HG03139 (cell line): ENCODE measurements at regions not wholly inside any gene's neighbourhood (a gene's known extent, or its start where the extent isn't known, plus 50 kb on each side); places are given as distances from the start of the nearest gene placed in this dataset.
"Not testable (repeated sequence)": the region's sequence is repeated elsewhere in the genome, so short reads cannot be mapped to it uniquely, and the experiment has no call there.

Source experiments
- ATAC-seq: cut with Tn5 transposase; IDR thresholded peaks from one replicate; pipeline ENCODE4 v1.9.1; 2021; ENCODE audit not compliant: unreplicated experiment

DNA sequence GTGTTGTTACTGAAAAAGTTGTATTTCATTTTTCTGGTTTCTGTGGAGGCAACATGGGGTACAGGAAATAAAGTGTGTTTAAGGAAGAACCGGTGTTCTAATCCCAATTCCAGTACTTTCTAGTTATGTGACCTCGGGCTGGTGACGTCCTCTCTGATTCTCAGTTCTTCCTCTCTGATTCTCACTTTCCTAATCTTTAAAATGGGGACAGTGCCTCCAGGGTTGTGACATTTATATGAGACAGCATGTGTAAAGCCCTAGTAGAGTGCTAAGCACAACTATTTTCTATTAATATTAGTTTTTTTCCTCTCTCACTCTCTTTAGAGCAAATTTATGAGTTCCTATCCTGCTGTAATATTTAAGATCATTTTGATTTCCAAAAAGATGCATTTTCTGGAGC is 50.9 kb upstream of the PTPDC1 start:
- no peak for ATAC-seq

DNA sequence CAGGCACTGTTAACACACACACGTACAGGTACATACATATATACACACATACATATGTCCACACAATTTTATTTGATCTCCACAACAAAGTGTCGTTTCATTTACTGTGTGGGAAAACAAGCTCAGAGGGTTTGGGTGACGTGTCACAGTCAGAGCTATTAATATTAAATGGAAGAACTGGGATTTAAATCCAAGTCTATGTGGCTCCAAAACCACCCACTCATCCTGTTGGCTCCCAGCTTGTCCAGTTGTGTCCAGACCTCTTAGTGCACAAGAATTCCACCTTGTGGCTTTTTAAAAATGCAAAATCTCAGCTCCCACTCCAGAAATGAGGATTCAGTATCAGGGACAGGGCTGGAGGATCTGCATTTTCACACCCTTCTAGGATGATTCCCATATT is 52.3 kb upstream of the PTPDC1 start:
- no peak for ATAC-seq

DNA sequence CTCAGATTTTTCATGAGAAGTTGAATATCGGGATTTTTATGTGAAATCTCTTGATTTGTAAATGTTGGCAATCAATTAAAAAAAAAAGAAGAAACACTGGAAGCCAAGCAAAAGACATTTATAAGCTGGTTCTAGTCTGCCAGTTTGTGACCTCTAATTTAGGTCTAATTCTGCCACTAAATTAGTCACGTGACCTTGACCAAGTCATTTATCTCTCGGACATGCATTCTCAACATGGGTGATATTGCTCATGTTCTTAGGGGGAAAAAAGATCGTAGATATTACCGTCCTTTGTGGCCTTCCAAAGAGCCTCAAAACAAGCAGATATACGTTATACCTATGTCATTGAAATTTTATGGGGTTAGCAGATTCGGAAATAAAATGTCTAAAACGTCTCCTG is 52.9 kb upstream of the PTPDC1 start:
- no peak for ATAC-seq

DNA sequence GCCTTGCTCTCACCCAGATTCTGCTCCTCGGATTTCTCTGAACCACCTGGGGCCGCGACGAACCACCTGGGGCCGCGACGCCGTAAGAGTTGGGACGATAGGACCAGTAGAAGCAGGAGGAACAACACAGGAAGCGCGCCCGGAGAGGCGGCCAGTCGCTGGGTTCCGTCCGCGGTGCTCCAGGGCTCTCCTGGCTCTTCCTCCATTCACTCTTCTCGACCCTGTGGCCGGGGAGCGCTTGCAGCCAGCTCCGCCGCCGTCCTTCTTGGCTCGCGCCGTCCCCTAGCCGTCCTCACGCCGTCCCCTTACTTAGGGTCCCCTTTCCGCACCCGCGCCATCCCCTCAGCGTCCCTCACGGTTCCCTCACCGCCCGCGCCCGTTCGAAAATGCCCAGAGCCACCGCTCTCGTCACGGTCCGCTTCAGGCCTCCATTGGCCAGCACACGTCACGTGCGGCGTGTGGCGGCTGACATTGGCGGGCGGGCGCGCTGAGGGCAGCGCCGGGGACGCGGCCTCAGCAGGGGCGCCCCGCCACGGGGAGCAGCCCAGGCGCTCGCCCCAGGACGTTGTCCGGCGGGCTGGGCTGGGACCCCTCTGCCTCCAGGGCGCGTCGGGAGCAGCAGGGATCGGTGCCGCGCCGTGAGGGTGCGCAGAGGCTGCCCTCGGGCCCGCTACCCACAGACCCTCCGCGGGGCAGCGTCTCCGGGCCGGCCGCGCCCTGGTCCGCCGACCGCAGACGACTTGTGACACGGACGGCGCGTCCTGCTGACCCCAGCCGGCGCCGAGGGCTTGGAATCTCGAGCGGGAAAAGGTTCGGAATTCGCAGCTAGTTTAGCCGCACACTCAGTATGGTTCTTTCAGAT is 53.7 kb upstream of the PTPDC1 start:
- peak; percentile 98 for ATAC-seq

DNA sequence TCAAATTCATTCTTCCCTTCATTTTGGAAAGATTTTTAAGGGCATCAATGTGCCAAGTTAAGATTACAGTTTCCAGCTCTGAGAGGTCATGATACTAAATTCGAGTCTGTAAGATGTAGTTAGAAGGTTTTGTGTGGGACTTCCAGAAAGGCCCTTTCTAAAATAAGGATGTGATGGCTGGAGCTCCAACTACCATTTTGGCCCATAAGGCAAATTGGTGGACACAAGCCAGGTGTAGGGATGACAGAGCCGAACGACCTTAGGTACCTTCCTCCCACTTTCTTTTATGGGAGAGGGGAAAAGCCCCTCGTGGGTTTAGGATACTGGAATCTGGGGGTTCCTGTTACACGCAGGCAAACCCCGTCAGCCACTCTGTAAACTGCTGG is 54.3 kb upstream of the PTPDC1 start:
- no peak for ATAC-seq

DNA sequence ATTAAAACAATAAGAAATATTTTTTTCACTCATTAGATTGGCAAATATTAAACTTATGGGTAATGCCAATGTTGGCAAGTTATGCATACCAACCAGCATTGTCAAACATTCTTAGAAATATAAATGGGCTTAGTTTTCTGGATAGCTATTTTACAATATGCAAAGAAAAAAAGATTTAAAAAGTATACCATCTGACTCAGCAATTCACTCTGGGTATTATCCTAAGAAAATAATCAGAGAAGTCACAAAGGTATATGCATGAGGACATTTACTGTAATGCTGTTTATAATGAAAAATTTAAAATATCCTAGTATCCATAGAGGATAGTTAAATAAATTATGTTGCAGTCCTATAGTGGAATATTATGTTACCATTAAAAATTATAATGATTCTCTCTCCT is 57.4 kb upstream of the PTPDC1 start:
- no peak for ATAC-seq

DNA sequence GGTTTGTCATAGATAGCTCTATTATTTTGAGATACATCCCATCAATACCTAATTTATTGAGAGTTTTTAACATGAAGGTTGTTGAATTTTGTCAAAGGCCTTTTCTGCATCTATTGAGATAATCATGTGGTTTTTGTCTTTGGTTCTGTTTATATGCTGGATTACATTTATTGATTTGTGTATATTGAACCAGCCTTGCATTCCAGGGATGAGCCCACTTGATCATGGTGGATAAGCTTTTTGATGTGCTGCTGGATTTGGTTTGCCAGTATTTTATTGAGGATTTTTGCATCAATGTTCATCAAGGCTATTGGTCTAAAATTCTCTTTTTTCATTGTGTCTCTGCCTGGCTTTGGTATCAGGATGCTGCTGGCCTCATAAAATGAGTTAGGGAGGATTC is 61.8 kb upstream of the PTPDC1 start:
- not testable (repeated sequence) for ATAC-seq

DNA sequence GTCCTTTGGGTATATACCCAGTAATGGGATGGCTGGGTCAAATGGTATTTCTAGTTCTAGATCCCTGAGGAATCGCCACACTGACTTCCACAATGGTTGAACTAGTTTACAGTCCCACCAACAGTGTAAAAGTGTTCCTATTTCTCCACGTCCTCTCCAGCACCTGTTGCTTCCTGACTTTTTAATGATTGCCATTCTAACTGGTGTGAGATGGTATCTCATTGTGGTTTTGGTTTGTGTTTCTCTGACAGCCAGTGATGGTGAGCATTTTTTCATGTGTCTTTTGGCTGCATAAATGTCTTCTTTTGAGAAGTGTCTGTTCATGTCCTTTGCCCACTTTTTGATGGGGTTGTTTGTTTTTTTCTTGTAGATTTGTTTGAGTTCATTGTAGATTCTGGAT is 63.4 kb upstream of the PTPDC1 start:
- not testable (repeated sequence) for ATAC-seq

DNA sequence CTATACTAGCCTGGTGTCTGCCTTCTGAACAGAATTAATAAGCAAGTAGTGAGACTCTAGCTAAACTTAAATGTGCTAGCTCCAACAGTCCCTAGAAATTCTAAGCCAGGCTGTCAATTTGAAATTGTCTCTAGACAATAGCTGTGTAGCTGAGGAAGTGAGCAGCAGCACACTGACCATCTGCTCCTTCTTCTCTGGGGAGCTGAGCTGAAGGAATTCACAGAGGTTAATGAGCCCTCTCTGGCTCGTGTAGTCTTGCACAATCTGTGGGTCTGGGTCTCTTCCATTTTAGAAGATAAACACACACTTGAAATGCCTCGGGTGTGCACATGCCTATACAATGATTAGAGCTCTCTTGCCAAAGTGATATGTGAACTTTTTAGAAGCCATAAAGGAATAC is 63.5 kb upstream of the BARX1 start:
- ATAC-seq: no peak

DNA sequence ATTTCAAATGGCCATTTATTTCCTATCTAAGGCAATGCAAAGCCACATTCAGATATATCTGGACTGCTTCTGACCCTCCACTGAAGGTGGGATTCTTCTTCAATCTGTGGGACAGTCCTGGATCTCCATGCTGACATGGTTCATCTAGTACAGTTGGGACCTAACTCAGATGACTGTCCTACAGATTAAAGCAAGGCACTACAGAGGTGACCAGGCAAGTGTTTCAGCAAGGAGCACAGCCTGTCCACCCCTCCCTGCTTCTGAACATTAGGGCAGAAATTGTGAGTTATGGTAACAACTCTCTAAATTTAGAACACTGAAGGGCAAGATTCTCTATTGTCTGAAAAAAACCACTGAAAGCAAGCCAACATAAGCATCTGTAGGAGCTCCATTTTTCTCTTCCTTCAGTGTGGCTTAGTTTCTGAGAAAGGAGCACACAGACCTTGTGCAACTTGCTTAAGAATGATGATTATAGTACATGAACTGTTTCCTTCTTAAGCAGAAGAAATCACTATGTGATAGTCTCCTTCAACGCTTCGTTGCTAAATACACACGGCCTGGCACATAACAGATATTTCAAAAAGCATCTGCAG is 62.9 kb upstream of the BARX1 start:
- no peak for ATAC-seq

DNA sequence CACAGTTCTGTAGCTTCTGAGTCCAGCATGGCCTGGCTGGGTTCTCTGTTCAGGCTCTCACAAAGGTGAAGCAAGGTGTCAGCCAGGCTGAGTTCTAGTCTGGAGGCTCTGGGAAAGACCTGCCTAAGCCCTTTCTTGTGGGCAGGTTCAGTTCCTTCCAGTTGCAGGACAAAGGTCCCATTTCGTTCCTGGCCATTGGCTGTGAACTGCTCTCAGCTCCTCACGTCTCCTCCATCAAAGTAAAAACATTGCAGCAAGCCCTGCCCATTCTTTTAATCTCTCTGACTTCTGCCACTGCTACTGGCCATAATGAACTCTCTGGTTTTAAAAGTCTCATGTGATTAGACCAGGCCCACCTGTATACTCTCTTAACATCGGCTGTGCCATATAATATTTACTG is 61.6 kb upstream of the BARX1 start:
- no peak for ATAC-seq

DNA sequence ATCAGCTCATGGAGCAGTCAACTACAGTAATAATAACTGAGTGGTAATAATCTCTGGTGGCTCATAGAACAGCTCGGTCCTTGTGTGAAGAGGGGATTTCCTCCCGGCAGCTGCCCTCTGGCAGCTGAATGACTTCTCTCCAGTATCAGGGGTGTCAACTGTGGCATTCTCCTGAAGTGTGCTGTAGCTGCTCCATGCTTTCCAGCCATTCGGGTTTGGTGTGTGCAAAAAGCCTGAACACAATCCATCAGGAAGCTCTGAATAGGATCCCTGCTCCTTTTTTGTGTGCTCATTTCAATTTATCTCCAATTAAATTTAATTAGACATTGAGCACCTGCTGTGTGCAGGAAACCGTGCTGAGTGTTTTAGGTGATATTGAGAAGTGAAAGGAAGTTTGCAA is 59.8 kb upstream of the BARX1 start:
- ATAC-seq: no peak

DNA sequence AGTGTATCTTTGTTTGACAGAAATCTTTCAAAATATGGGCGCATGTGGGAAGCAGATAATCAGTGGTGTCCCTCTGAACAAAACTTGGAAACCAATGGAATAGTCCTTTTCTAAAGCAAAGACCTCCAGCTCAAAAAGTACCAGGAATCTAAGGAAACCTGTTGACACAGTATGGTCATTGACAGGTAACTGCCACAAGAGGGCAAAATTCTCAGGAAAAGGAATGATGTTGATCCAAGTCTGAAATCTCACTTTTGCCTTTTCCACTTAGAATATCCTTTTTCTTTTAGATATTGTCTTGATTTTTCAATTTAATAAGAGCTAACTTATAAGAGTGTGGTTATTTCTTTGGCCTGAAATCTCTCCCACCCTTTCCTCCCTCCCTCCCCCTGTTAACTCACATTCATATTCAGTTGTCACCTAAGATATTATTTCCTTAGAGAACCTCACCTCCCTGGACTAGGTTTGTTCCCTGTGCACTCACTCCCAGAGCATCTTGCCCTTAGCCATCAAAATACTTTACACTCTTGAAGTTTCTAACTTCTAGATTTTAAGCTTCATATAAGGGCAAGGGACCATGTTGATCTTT is 59.0 kb upstream of the BARX1 start:
- no peak for ATAC-seq

DNA sequence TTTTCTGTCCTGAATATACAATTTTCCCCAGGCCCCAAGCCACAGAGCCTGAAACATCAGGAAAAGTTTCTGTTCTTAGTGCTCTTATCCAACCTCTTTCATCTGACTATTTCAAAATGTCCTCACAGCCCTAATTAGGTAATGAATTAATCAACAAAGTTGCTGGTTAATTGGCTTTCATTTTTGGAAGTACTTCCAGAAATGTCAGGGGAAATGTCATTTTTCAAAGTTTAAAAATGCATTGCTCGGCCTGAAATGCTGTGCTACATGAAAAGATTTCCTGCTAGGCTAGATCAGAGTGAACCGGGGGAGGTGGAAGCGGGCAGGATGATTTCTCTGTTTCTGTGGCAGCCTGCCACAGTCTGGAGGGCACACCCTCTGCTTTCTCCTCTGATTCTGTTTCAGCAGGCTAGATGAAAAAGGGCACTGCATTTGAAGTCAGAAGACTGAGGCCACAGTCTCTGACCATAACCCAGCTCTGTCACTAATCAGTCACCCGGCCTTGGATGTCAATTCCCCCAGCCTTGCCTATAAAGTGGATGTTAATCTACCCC is 55.9 kb upstream of the BARX1 start:
- no peak for ATAC-seq

DNA sequence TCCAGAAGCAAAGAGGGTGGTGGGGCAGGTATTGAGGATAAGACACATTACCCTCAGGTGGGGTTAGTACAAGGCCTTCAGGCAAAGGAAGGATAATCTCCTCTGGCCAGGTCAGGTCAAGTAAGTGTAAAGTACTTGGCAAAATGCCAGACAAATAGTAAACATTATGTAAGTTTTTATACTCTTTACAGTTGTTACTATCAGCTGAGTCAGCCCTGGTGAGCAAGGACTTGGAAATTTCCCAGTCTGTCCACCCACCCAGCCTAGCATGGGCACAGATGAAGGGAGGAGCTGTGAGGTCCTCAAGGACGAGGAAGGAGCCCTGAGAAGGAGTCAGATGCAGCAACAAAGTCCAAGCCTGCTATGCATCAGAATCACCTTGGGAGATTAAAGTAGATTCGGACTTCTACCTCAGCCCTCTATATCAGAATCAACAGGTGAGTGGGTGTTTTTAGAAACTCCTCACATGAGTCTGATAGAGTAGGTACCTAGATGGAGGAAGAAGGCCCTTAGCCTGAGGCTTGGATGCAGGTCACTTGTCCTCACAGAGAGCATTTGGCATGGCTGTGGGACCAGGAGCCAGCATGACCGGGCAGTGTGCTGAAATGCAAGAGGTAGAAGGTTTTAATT is 50.2 kb upstream of the BARX1 start:
- no peak for ATAC-seq
